Osteoblast (primary cell): ENCODE measurements at regions not wholly inside any gene's neighbourhood (a gene's known extent, or its start where the extent isn't known, plus 50 kb on each side); places are given as distances from the start of the nearest gene placed in this dataset.
A peak's percentile ranks its signal among the peaks of the same experiment; 100 is the strongest.

Experiments
- DNase-seq: peaks from one replicate; pipeline ENCODE4 v3.0.0; 2011; ENCODE audit warnings: low spot score, mixed read lengths; ENCODE audit not compliant: insufficient read length; ENCODE audit errors: missing footprints
- H2AFZ ChIP-seq: 2 replicates; pipeline ENCODE4 v1.6.0; 2011; ENCODE audit warnings: mild to moderate bottlenecking, low read length
- H3K27ac ChIP-seq: 2 replicates; pipeline ENCODE4 v1.5.1; 2011; ENCODE audit warnings: mild to moderate bottlenecking, low read depth, low read length, moderate library complexity
- H3K27me3 ChIP-seq: 2 replicates; pipeline ENCODE4 v1.6.0; 2012; ENCODE audit warnings: mild to moderate bottlenecking, control low read depth, inconsistent platforms, low read length, moderate library complexity; ENCODE audit not compliant: insufficient read depth
- H3K36me3 ChIP-seq: 2 replicates; pipeline ENCODE4 v1.5.1; 2011; ENCODE audit warnings: mild to moderate bottlenecking, low read length, control low read depth, moderate library complexity; ENCODE audit not compliant: insufficient read depth
- H3K4me1 ChIP-seq: 2 replicates; pipeline ENCODE4 v1.5.1; 2011; ENCODE audit warnings: mild to moderate bottlenecking, low read length, control low read depth, moderate library complexity; ENCODE audit not compliant: insufficient read depth
- H3K4me2 ChIP-seq: 2 replicates; pipeline ENCODE4 v1.6.0; 2011; ENCODE audit warnings: mild to moderate bottlenecking, low read length; ENCODE audit not compliant: insufficient read depth
- H3K4me3 ChIP-seq: fragments of 200-600 bp; sonication (generic); 3 replicates; pipeline ENCODE4 v1.5.1; 2012; ENCODE audit warnings: mild to moderate bottlenecking, low read length, inconsistent platforms; ENCODE audit not compliant: insufficient read depth
- H3K79me2 ChIP-seq: 2 replicates; pipeline ENCODE4 v1.6.0; 2012; ENCODE audit warnings: mild to moderate bottlenecking, low read length, control low read depth, inconsistent platforms; ENCODE audit not compliant: insufficient read depth
- H3K9me3 ChIP-seq: 2 replicates; pipeline ENCODE4 v1.5.1; 2011; ENCODE audit warnings: low read depth, low read length, control low read depth
- H4K20me1 ChIP-seq: 2 replicates; pipeline ENCODE4 v1.6.0; 2012; ENCODE audit warnings: mild to moderate bottlenecking, low read length, control low read depth; ENCODE audit not compliant: insufficient read depth
- CTCF ChIP-seq: IDR thresholded peaks from 2 replicates; pipeline ENCODE4 v1.5.1; 2011; ENCODE audit warnings: mild to moderate bottlenecking, low read depth, low read length, moderate library complexity; ENCODE audit errors: extremely low read depth

GRCh38 chr11:128189823-128190222 lies 397.5 kb downstream of the ETS1 start:
- TF ChIP-seq CTCF, result no peak

GRCh38 chr11:128188346-128189004 lies 398.9 kb downstream of the ETS1 start:
- Histone ChIP-seq H3K36me3 (no peaks in the 10 kb centered on the region), H3K4me2 (no peak overlapping the region), H3K27me3 (no peaks in the 10 kb centered on the region), H3K27ac (no peak overlapping the region), H3K9me3 (no peaks in the 10 kb centered on the region), H3K4me1 (no peaks in the 10 kb centered on the region), H4K20me1 (no peaks in the 10 kb centered on the region), H2AFZ (peak overlapping the region; percentile 48), H3K4me3 (no peak overlapping the region), H3K79me2 (no peaks in the 10 kb centered on the region)
- DNase-seq, result no peak
- no peak for TF ChIP-seq CTCF

More at GRCh38 chr11:128189823-128190222, 397.5 kb downstream of the ETS1 start:
- no peak overlapping the region for H3K27ac ChIP-seq
- no peak overlapping the region for H3K4me3 ChIP-seq
- no peaks in the 10 kb centered on the region for H3K79me2 ChIP-seq
- no peak for DNase-seq
- H3K27me3 ChIP-seq, result no peaks in the 10 kb centered on the region
- no peak overlapping the region for H2AFZ ChIP-seq
- H3K9me3 ChIP-seq, result no peaks in the 10 kb centered on the region
- H3K4me1 ChIP-seq, result no peaks in the 10 kb centered on the region
- H3K4me2 ChIP-seq, result no peak overlapping the region
- no peaks in the 10 kb centered on the region for H3K36me3 ChIP-seq
- H4K20me1 ChIP-seq, result no peaks in the 10 kb centered on the region

GRCh38 chr11:128187835-128188234 lies 399.5 kb downstream of the ETS1 start:
- no peak overlapping the region for H3K4me3 ChIP-seq
- no peak for DNase-seq

GRCh38 chr11:128187377-128187776 lies 400.0 kb downstream of the ETS1 start:
- no peak for DNase-seq
- no peak overlapping the region for H3K4me3 ChIP-seq
- H3K9me3 ChIP-seq, result no peaks in the 10 kb centered on the region
- H2AFZ ChIP-seq, result no peak overlapping the region
- no peak for TF ChIP-seq CTCF
- no peaks in the 10 kb centered on the region for H3K79me2 ChIP-seq
- H3K36me3 ChIP-seq, result no peaks in the 10 kb centered on the region
- H3K27me3 ChIP-seq, result no peaks in the 10 kb centered on the region
- no peak overlapping the region for H3K4me2 ChIP-seq
- no peaks in the 10 kb centered on the region for H4K20me1 ChIP-seq
- H3K4me1 ChIP-seq, result no peaks in the 10 kb centered on the region
- no peak overlapping the region for H3K27ac ChIP-seq

More at GRCh38 chr11:128187835-128188234, 399.5 kb downstream of the ETS1 start:
- no peaks in the 10 kb centered on the region for H3K9me3 ChIP-seq
- H3K4me1 ChIP-seq, result no peaks in the 10 kb centered on the region
- H2AFZ ChIP-seq, result no peak overlapping the region
- H3K27ac ChIP-seq, result no peak overlapping the region
- H3K4me2 ChIP-seq, result no peak overlapping the region
- H3K27me3 ChIP-seq, result no peaks in the 10 kb centered on the region
- no peaks in the 10 kb centered on the region for H3K79me2 ChIP-seq
- TF ChIP-seq CTCF, result no peak
- no peaks in the 10 kb centered on the region for H3K36me3 ChIP-seq
- no peaks in the 10 kb centered on the region for H4K20me1 ChIP-seq
